ENCODE measurements at regions not wholly inside any gene's neighbourhood (a gene's known extent, or its start where the extent isn't known, plus 50 kb on each side); places are given as distances from the start of the nearest gene placed in this dataset.

DNA sequence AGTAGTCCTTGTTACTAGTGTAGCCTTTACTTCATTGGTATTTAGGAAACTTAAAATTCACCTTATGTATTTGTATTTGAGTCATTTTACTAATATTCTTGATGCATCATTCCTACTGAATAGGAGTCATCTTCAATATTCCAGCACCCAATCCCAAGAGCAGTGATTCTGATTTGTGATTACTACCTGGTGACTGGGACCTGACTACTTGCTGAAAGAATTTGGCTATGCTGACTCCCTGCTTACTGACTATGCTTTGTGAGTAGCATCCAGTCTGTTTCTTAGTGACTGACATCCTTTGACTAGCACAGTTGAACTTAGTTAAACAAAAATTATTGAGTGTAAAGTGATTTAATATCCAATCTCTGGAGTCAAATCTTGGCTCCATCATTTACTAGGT is 129.9 kb upstream of the NEGR1 start:
- H3K9ac ChIP-seq (ENCODE audit: low read length), result no peak overlapping the region
- TF ChIP-seq CTCF (IDR thresholded peaks at IDR 0.05; ENCODE audit: low read length) (no peak), EZH2phosphoT487 (IDR thresholded peaks at IDR 0.05; ENCODE audit: low read length) (no peak), EZH2 (optimal IDR thresholded peaks at IDR 0.05; ENCODE audit: low read depth, low read length) (no peak)
- DNase-seq, result no peak
- H3K4me2 ChIP-seq (ENCODE audit: low read depth, low read length), result no peak overlapping the region
- H4K20me1 ChIP-seq (ENCODE audit: insufficient read depth, low read length), result no peaks in the 10 kb centered on the region
- H3K27me3 ChIP-seq (replicated peaks; ENCODE audit: insufficient read depth, low read length), result no peaks in the 10 kb centered on the region
- H3F3A ChIP-seq (ENCODE audit: insufficient read depth, low read length), result no peaks in the 10 kb centered on the region
- H3K4me3 ChIP-seq (ENCODE audit: low read length), result no peak overlapping the region
- no peaks in the 10 kb centered on the region for H3K79me2 ChIP-seq (ENCODE audit: low read length)
- no peaks in the 10 kb centered on the region for H3K9me2 ChIP-seq (replicated peaks; ENCODE audit: insufficient read depth, low read length)
- no peaks in the 10 kb centered on the region for H3K9me3 ChIP-seq (replicated peaks; ENCODE audit: insufficient read depth, low read length)
- H2AFZ ChIP-seq (ENCODE audit: low read length), result no peak overlapping the region
- no peak overlapping the region for H3K27ac ChIP-seq (ENCODE audit: low read length)
- no peaks in the 10 kb centered on the region for H3K36me3 ChIP-seq (replicated peaks; ENCODE audit: insufficient read depth, low read length)
- no peaks in the 10 kb centered on the region for H3K4me1 ChIP-seq (ENCODE audit: low read length)

DNA sequence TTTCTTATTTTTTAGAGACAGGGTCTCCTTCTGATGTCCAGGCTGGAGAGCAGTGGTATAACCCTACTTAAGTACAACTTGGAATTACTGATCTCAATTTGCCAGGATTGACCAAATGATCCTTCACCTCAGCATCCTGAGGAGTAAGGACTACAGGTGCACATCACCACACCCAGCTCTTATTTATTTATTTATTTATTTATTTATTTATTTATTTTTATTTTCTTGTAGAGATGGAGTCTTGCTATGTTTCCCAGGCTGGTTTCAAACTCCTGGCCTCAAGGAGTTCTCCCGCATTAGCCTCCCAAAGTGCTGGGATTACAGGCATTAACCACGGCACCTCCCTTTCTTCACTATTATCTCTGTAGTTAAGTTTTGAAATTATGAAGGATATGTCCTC is 117.5 kb upstream of the NEGR1 start:
- H4K20me1 ChIP-seq (ENCODE audit: insufficient read depth, low read length), result no peaks in the 10 kb centered on the region
- H2AFZ ChIP-seq (ENCODE audit: low read length), result no peak overlapping the region
- H3K9me2 ChIP-seq (replicated peaks; ENCODE audit: insufficient read depth, low read length), result no peaks in the 10 kb centered on the region
- no peaks in the 10 kb centered on the region for H3K36me3 ChIP-seq (replicated peaks; ENCODE audit: insufficient read depth, low read length)
- no peak overlapping the region for H3K9ac ChIP-seq (ENCODE audit: low read length)
- no peak overlapping the region for H3K4me2 ChIP-seq (ENCODE audit: low read depth, low read length)
- no peak for DNase-seq
- no peaks in the 10 kb centered on the region for H3K27me3 ChIP-seq (replicated peaks; ENCODE audit: insufficient read depth, low read length)
- no peaks in the 10 kb centered on the region for H3K79me2 ChIP-seq (ENCODE audit: low read length)
- no peaks in the 10 kb centered on the region for H3K4me1 ChIP-seq (ENCODE audit: low read length)
- no peak overlapping the region for H3K27ac ChIP-seq (ENCODE audit: low read length)
- no peak for TF ChIP-seq EZH2 (optimal IDR thresholded peaks at IDR 0.05; ENCODE audit: low read depth, low read length)
- TF ChIP-seq CTCF (IDR thresholded peaks at IDR 0.05; ENCODE audit: low read length), result no peak
- TF ChIP-seq EZH2phosphoT487 (IDR thresholded peaks at IDR 0.05; ENCODE audit: low read length), result no peak
- no peak overlapping the region for H3K4me3 ChIP-seq (ENCODE audit: low read length)
- no peaks in the 10 kb centered on the region for H3F3A ChIP-seq (ENCODE audit: insufficient read depth, low read length)
- no peaks in the 10 kb centered on the region for H3K9me3 ChIP-seq (replicated peaks; ENCODE audit: insufficient read depth, low read length)

GRCh38 chr1:72397786-72398185 is 115.4 kb upstream of the NEGR1 start:
- TF ChIP-seq EZH2 (optimal IDR thresholded peaks at IDR 0.05; ENCODE audit: low read depth, low read length), result no peak
- TF ChIP-seq EZH2phosphoT487 (IDR thresholded peaks at IDR 0.05; ENCODE audit: low read length), result no peak
- TF ChIP-seq CTCF (IDR thresholded peaks at IDR 0.05; ENCODE audit: low read length), result no peak
- Histone ChIP-seq H3K9me2 (replicated peaks; ENCODE audit: insufficient read depth, low read length) (no peaks in the 10 kb centered on the region), H3K27ac (ENCODE audit: low read length) (no peak overlapping the region), H3K79me2 (ENCODE audit: low read length) (no peaks in the 10 kb centered on the region), H2AFZ (ENCODE audit: low read length) (no peak overlapping the region), H3K4me1 (ENCODE audit: low read length) (0 out of 2 replicates have a peak, but pooled peaks cover 3% of the 10 kb centered on the region), H3K9me3 (replicated peaks; ENCODE audit: insufficient read depth, low read length) (no peaks in the 10 kb centered on the region), H3F3A (ENCODE audit: insufficient read depth, low read length) (peaks cover 4% of the 10 kb centered on the region; the same call in 1 of the 2 replicates), H3K36me3 (replicated peaks; ENCODE audit: insufficient read depth, low read length) (no peaks in the 10 kb centered on the region), H3K27me3 (replicated peaks; ENCODE audit: insufficient read depth, low read length) (peaks cover 7% of the 10 kb centered on the region), H3K4me2 (ENCODE audit: low read depth, low read length) (no peak overlapping the region), H3K9ac (ENCODE audit: low read length) (no peak overlapping the region), H3K4me3 (ENCODE audit: low read length) (no peak overlapping the region), H4K20me1 (ENCODE audit: insufficient read depth, low read length) (no peaks in the 10 kb centered on the region)
- no peak for DNase-seq
